ENCODE measurements at regions not wholly inside any gene's neighbourhood (a gene's known extent, or its start where the extent isn't known, plus 50 kb on each side); places are given as distances from the start of the nearest gene placed in this dataset.

- Histone ChIP-seq H2BK12ac (ENCODE audit: low read depth, low read length) (no peak overlapping the region), H4K5ac (ENCODE audit: insufficient read length, low read depth, low read length) (no peak overlapping the region), H3K79me1 (ENCODE audit: low read depth, low read length) (peaks cover 10% of the 10 kb centered on the region; the same call in 1 of the 2 replicates), H2BK120ac (replicated peaks; ENCODE audit: low read depth, low read length) (no peak overlapping the region), H3K27me3 (replicated peaks in 1 of 4; ENCODE audit: control insufficient read depth in 3 of 4, extremely low read depth in 1 of 4, insufficient read depth in 3 of 4, low read length in 3 of 4) (no peaks in the 10 kb centered on the region), H2AK5ac (ENCODE audit: low read depth, low read length) (no peak overlapping the region), H3K4ac (replicated peaks; ENCODE audit: insufficient read length, low read depth, low read length) (no peak overlapping the region), H3K9ac (replicated peaks in 1 of 4; ENCODE audit: extremely low read depth in 1 of 4, low read depth in 3 of 4, low read length in 3 of 4) (no peak overlapping the region), H3K4me2 (ENCODE audit: insufficient read depth in 1 of 2, low read depth in 2 of 2, low read length in 2 of 2) (no peak overlapping the region), H2AFZ (ENCODE audit: low read length) (no peak overlapping the region), H2BK5ac (ENCODE audit: low read depth, low read length) (no peak overlapping the region; the same call in 1 of the 2 replicates), H3K23ac (ENCODE audit: insufficient read length) (no peak overlapping the region), H3K4me1 (replicated peaks in 1 of 4; ENCODE audit: control insufficient read depth in 3 of 4, insufficient read depth in 4 of 4, low read length in 3 of 4) (peaks cover 0 to 3% (median 0%) of the 10 kb centered on the region in 4 experiments; a peak in 3 of 7 replicates), H2BK20ac (ENCODE audit: low read length) (no peak overlapping the region), H4K8ac (ENCODE audit: extremely low read depth, insufficient read depth, low read length) (no peak overlapping the region; the same call in 1 of the 2 replicates), H3K9me3 (ENCODE audit: insufficient read depth in 2 of 2, low read depth in 1 of 2, low read length in 1 of 2) (no peaks in the 10 kb centered on the region), H3K27ac (ENCODE audit: low read depth, low read length) (no peak overlapping the region), H3K14ac (ENCODE audit: insufficient read length) (no peak overlapping the region), H4K20me1 (replicated peaks in 1 of 2; ENCODE audit: control insufficient read depth in 1 of 2, insufficient read depth in 2 of 2, low read length in 2 of 2) (peaks cover 0 to 1% of the 10 kb centered on the region in 2 experiments), H3K23me2 (ENCODE audit: low read depth, low read length) (no peaks in the 10 kb centered on the region), H3K36me3 (ENCODE audit: control insufficient read depth in 2 of 4, insufficient read depth in 4 of 4, low read length in 3 of 4) (peaks cover 0 to 4% (median 2%) of the 10 kb centered on the region in 4 experiments; a peak in 3 of 8 replicates), H4K91ac (replicated peaks; ENCODE audit: insufficient read length, low read length) (no peak overlapping the region), H3K18ac (ENCODE audit: extremely low read depth, low read length) (no peak overlapping the region), H3K4me3 (ENCODE audit: extremely low read depth in 1 of 4, insufficient read depth in 2 of 4, low read depth in 3 of 4, low read length in 4 of 4) (no peak overlapping the region), H2BK15ac (ENCODE audit: low read length) (no peak overlapping the region), H3K56ac (replicated peaks; ENCODE audit: insufficient read length, low read depth, low read length) (no peak overlapping the region), H3K79me2 (ENCODE audit: control insufficient read depth in 1 of 2, insufficient read depth in 2 of 2, low read length in 2 of 2) (no peaks in the 10 kb centered on the region)
- DNase-seq (ENCODE audit: low read depth in 1 of 2, low spot score in 2 of 2) = no peak
- no peak for FAIRE-seq
- ChIA-PET CTCF (ENCODE audit: partially characterized antibody) (interaction anchor here (0.6 to 1.4 kb wide), 5 partner anchors 12 to 653 kb away, joined by 3 to 5 read pairs (median 3); no protein-coding TSS in a partner anchor), POLR2A (ENCODE audit: partially characterized antibody) (interaction anchor here (0.8 to 1.4 kb wide), 2 partner anchors 9 to 12 kb away, joined by 3 to 4 read pairs; no protein-coding TSS in a partner anchor)
- 92% methylated on average over 5 of the region's 5 CpGs; no CpG with 5 or more reads in 1 of the 2 experiments for WGBS, 2 experiments (ENCODE audit: extremely low coverage in 1 of 2, insufficient coverage in 1 of 2, insufficient read length in 1 of 2, insufficient replicate concordance in 2 of 2, low coverage in 1 of 2, low lambda C conversion rate in 2 of 2, missing lambda C conversion rate in 1 of 2)
- TF ChIP-seq, protein P1, sequence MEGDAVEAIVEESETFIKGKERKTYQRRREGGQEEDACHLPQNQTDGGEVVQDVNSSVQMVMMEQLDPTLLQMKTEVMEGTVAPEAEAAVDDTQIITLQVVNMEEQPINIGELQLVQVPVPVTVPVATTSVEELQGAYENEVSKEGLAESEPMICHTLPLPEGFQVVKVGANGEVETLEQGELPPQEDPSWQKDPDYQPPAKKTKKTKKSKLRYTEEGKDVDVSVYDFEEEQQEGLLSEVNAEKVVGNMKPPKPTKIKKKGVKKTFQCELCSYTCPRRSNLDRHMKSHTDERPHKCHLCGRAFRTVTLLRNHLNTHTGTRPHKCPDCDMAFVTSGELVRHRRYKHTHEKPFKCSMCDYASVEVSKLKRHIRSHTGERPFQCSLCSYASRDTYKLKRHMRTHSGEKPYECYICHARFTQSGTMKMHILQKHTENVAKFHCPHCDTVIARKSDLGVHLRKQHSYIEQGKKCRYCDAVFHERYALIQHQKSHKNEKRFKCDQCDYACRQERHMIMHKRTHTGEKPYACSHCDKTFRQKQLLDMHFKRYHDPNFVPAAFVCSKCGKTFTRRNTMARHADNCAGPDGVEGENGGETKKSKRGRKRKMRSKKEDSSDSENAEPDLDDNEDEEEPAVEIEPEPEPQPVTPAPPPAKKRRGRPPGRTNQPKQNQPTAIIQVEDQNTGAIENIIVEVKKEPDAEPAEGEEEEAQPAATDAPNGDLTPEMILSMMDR (IDR thresholded peaks at IDR 0.05; ENCODE audit: control extremely low read depth in 1 of 3, insufficient read depth in 1 of 3, low read depth in 1 of 3, low read length in 3 of 3) = no peak
- TF ChIP-seq RXRA (IDR thresholded peaks at IDR 0.05; ENCODE audit: insufficient read depth, low read depth, low read length) = no peak
- TF ChIP-seq RNF2 (IDR thresholded peaks at IDR 0.05; ENCODE audit: borderline replicate concordance, low read depth, low read length, missing control alignments, poor library complexity, severe bottlenecking) = no peak
- no peak for TF ChIP-seq CHD1 (IDR thresholded peaks at IDR 0.05; ENCODE audit: low read depth, low read length)
- no peak for TF ChIP-seq SP2 (IDR thresholded peaks at IDR 0.05; ENCODE audit: low read length)
- no peak for TF ChIP-seq NRF1 (IDR thresholded peaks at IDR 0.05; ENCODE audit: low read depth, low read length)
- no peak for TF ChIP-seq EGR1 (IDR thresholded peaks at IDR 0.05; ENCODE audit: borderline replicate concordance, low read depth, low read length)
- no peak for TF ChIP-seq POU5F1 (IDR thresholded peaks at IDR 0.05; ENCODE audit: low read depth, low read length)
- TF ChIP-seq HDAC2 (IDR thresholded peaks at IDR 0.05; ENCODE audit: borderline replicate concordance in 1 of 2, low read depth in 2 of 2, low read length in 2 of 2) = no peak
- TF ChIP-seq TAF1 (IDR thresholded peaks at IDR 0.05; ENCODE audit: low read depth, low read length) = no peak
- no peak for TF ChIP-seq GABPA (IDR thresholded peaks at IDR 0.05; ENCODE audit: borderline replicate concordance, insufficient read depth, low read length)
These were observed 116.0 kb downstream of the MN1 start for GRCh38 chr22:27685515-27685914.

Data from H1 (cell line).